ENCODE measurements at regions not wholly inside any gene's neighbourhood (a gene's known extent, or its start where the extent isn't known, plus 50 kb on each side); places are given as distances from the start of the nearest gene placed in this dataset.

DNA sequence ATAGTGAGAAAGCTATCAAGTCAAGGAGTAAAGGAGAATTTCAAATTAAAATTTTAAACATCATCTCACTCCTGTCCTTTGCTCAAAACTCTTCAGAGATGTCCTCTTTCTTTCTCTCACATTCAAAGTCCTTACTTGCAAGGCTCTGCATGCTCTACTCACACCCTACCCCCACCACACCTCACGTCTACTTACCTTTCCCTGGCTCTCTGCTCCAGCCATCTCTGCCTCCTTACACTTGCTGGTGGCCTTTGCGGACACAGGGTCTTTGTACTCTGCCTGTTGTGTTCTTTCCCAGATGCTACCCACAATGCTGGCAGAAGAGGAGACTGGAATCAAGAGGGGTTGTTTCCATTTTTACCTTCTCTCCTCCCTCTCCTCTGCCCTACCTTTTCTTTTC, 405.2 kb downstream of the INSC start:
- H3K36me3 ChIP-seq, result no peaks in the 10 kb centered on the region
- H3K4me1 ChIP-seq (ENCODE audit: control insufficient read depth in 1 of 2, low read depth in 2 of 2), result no peaks in the 10 kb centered on the region
- H3K27ac ChIP-seq, result no peak overlapping the region
- H3K4me3 ChIP-seq, result no peak overlapping the region
- H3K9me3 ChIP-seq, result no peaks in the 10 kb centered on the region
- no peaks in the 10 kb centered on the region for H3K27me3 ChIP-seq (replicated peaks; ENCODE audit: insufficient read depth)
- DNase-seq (ENCODE audit: low spot score), result no peak
- TF ChIP-seq, protein P1, sequence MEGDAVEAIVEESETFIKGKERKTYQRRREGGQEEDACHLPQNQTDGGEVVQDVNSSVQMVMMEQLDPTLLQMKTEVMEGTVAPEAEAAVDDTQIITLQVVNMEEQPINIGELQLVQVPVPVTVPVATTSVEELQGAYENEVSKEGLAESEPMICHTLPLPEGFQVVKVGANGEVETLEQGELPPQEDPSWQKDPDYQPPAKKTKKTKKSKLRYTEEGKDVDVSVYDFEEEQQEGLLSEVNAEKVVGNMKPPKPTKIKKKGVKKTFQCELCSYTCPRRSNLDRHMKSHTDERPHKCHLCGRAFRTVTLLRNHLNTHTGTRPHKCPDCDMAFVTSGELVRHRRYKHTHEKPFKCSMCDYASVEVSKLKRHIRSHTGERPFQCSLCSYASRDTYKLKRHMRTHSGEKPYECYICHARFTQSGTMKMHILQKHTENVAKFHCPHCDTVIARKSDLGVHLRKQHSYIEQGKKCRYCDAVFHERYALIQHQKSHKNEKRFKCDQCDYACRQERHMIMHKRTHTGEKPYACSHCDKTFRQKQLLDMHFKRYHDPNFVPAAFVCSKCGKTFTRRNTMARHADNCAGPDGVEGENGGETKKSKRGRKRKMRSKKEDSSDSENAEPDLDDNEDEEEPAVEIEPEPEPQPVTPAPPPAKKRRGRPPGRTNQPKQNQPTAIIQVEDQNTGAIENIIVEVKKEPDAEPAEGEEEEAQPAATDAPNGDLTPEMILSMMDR (IDR thresholded peaks at IDR 0.05), result no peak
- no peak for ATAC-seq (ENCODE audit: insufficient number of reproducible peaks, low FRiP score, low read depth)

DNA sequence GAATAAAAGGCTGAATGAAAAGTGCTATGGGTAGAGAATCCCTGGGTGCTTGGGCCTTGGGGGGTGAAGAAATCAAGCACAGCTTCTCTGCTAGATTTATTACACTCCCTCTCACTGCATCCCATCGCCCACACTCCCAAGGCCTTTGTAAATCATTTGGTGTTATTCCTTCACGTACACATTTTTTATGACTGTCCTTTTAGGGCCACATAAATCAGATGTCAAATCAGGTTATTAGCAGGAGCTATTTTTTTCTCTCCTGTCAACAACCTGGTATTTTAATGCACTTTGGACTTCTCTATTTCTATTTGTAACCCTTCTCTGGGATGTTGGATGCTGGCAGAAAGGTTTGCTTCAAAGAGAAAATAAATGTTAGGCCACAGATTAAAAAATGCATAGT, 408.8 kb downstream of the INSC start:
- Histone ChIP-seq H3K9me3 (peaks cover 10% of the 10 kb centered on the region), H3K36me3 (no peaks in the 10 kb centered on the region), H3K27me3 (replicated peaks; ENCODE audit: insufficient read depth) (no peaks in the 10 kb centered on the region), H3K4me1 (ENCODE audit: control insufficient read depth in 1 of 2, low read depth in 2 of 2) (no peaks in the 10 kb centered on the region), H3K27ac (no peak overlapping the region), H3K4me3 (no peak overlapping the region)
- no peak for ATAC-seq (ENCODE audit: insufficient number of reproducible peaks, low FRiP score, low read depth)
- TF ChIP-seq, protein P1 (IDR thresholded peaks at IDR 0.05), result no peak
- no peak for DNase-seq (ENCODE audit: low spot score)

DNA sequence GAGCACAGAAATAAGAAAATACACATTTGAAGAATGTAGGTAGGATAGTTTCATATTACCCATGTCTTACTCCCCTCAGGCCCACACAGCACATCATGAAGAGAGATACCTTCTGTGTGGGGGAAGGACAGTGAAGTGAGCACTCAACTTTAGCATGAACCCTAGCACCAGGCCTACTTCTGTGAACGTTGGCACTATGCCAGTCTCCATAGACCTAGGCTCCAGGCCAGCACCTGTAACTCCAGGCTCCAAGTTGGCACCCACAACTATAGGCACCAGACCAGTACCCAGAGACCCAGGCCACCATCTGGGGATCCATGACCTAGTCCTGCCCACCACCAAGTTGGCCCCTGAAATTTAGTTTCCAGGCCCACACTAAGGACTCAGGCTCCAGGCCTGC, 410.9 kb downstream of the INSC start:
- Histone ChIP-seq H3K4me3 (no peak overlapping the region), H3K27ac (no peak overlapping the region)
- no peak for ATAC-seq (ENCODE audit: insufficient number of reproducible peaks, low FRiP score, low read depth)

DNA sequence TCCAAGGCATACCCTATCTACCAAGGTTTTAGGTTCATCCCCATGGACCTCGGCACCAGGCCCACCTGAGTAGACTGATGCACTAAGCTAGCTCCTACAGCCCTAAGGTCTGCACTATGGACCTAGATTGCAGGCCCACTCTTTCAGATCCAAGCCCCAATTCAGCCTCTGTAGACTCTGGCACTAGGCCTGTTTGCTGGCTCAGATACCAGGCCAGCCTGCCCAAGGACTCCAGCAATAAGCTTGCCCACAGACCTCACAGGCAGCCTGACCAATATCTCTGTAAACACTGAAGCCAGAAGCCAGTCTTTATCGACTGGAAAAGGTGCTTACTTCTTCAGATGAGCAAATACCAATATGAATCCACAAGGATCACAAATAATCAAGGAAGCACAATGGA, 411.3 kb downstream of the INSC start:
- TF ChIP-seq, protein P1 (IDR thresholded peaks at IDR 0.05), result no peak
- no peak overlapping the region for H3K27ac ChIP-seq
- ATAC-seq (ENCODE audit: insufficient number of reproducible peaks, low FRiP score, low read depth), result no peak

More for the DNA sequence above, 410.9 kb downstream of the INSC start:
- Histone ChIP-seq H3K27me3 (replicated peaks; ENCODE audit: insufficient read depth) (no peaks in the 10 kb centered on the region), H3K9me3 (peaks cover 10% of the 10 kb centered on the region), H3K4me1 (ENCODE audit: control insufficient read depth in 1 of 2, low read depth in 2 of 2) (no peaks in the 10 kb centered on the region), H3K36me3 (no peaks in the 10 kb centered on the region)
- TF ChIP-seq, protein P1 (IDR thresholded peaks at IDR 0.05), result no peak
- DNase-seq (ENCODE audit: low spot score), result no peak

DNA sequence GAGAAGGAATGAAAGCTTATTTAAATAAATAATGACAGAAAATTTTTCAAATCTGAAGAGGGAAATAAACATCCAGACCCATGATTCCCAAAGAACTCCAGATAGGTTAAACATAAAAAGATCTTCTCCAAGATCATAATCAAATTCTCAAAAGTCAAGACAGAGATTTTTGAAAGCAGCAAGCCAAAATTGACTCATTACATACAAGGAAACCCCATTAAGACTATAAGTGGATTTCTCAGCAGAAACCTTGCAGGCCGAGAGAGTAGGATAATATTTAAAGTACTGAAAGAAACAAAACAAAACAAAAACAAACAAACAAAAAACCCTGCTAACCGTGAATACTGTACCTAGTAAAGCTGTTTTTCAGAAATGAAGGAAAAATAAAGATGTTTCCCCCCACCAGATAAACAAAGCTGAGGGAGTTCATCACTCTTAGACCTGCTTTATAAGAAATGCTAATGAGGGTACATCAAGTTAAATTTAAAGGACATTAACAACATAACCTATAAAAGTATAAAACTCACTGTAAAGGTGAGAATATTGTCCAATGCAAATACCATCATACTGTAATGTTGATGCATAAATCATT, 412.2 kb downstream of the INSC start:
- no peak for ATAC-seq (ENCODE audit: insufficient number of reproducible peaks, low FRiP score, low read depth)
- TF ChIP-seq, protein P1 (IDR thresholded peaks at IDR 0.05), result no peak

More for the DNA sequence above, 411.3 kb downstream of the INSC start:
- H3K9me3 ChIP-seq, result peaks cover 10% of the 10 kb centered on the region
- no peaks in the 10 kb centered on the region for H3K27me3 ChIP-seq (replicated peaks; ENCODE audit: insufficient read depth)
- no peak overlapping the region for H3K4me3 ChIP-seq
- no peak for DNase-seq (ENCODE audit: low spot score)
- H3K4me1 ChIP-seq (ENCODE audit: control insufficient read depth in 1 of 2, low read depth in 2 of 2), result no peaks in the 10 kb centered on the region
- no peaks in the 10 kb centered on the region for H3K36me3 ChIP-seq

More for the DNA sequence above, 412.2 kb downstream of the INSC start:
- no peak overlapping the region for H3K27ac ChIP-seq
- H3K27me3 ChIP-seq (replicated peaks; ENCODE audit: insufficient read depth), result no peaks in the 10 kb centered on the region
- no peaks in the 10 kb centered on the region for H3K36me3 ChIP-seq
- no peaks in the 10 kb centered on the region for H3K4me1 ChIP-seq (ENCODE audit: control insufficient read depth in 1 of 2, low read depth in 2 of 2)
- DNase-seq (ENCODE audit: low spot score), result no peak
- H3K4me3 ChIP-seq, result no peak overlapping the region
- peaks cover 10% of the 10 kb centered on the region for H3K9me3 ChIP-seq

All from thoracic aorta (tissue), 2 donors.